ENCODE measurements at regions not wholly inside any gene's neighbourhood (a gene's known extent, or its start where the extent isn't known, plus 50 kb on each side); places are given as distances from the start of the nearest gene placed in this dataset.
"Not testable (repeated sequence)": the region's sequence is repeated elsewhere in the genome, so short reads cannot be mapped to it uniquely, and the experiment has no call there.

DNA sequence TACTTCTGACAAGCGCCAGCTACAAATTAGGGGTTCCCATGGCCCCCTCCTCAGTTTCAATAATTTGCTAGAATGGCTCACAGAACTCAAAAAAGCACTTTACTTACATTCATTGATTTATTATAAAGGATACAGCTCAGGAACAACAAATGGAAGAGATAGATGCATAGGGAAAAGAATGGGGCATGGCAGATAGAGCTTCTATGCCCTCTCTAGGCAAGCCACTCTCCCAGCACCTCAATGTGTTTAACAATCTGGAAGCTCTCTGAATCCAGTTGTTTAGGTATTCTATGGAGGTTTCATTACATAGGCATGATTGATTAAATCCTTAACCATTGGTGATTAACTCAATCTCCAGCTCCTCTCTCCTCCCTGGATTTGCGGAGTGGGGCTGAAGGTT, 184.5 kb upstream of the DAAM1 start:
- no peak for FAIRE-seq
- no TSS peak for BruUV-seq (replicated peaks)
- no peaks in the 10 kb centered on the region for H3K27me3 ChIP-seq (ENCODE audit: control insufficient read depth in 1 of 2, insufficient read depth in 2 of 2, low read length in 2 of 2)
- no peak overlapping the region for H3K9ac ChIP-seq (ENCODE audit: insufficient read depth, low read depth, low read length)
- TF ChIP-seq ZNF460 (CRISPR knock-in tag; IDR thresholded peaks at IDR 0.05; ENCODE audit: borderline replicate concordance) (no peak), ZNF629 (CRISPR knock-in tag; conservative IDR thresholded peaks at IDR 0.05) (no peak), BHLHE40 (IDR thresholded peaks at IDR 0.05; ENCODE audit: low read length) (no peak), ZNF558 (CRISPR knock-in tag; IDR thresholded peaks at IDR 0.05; ENCODE audit: borderline replicate concordance) (no peak)
- TF ChIP-seq, protein P1, sequence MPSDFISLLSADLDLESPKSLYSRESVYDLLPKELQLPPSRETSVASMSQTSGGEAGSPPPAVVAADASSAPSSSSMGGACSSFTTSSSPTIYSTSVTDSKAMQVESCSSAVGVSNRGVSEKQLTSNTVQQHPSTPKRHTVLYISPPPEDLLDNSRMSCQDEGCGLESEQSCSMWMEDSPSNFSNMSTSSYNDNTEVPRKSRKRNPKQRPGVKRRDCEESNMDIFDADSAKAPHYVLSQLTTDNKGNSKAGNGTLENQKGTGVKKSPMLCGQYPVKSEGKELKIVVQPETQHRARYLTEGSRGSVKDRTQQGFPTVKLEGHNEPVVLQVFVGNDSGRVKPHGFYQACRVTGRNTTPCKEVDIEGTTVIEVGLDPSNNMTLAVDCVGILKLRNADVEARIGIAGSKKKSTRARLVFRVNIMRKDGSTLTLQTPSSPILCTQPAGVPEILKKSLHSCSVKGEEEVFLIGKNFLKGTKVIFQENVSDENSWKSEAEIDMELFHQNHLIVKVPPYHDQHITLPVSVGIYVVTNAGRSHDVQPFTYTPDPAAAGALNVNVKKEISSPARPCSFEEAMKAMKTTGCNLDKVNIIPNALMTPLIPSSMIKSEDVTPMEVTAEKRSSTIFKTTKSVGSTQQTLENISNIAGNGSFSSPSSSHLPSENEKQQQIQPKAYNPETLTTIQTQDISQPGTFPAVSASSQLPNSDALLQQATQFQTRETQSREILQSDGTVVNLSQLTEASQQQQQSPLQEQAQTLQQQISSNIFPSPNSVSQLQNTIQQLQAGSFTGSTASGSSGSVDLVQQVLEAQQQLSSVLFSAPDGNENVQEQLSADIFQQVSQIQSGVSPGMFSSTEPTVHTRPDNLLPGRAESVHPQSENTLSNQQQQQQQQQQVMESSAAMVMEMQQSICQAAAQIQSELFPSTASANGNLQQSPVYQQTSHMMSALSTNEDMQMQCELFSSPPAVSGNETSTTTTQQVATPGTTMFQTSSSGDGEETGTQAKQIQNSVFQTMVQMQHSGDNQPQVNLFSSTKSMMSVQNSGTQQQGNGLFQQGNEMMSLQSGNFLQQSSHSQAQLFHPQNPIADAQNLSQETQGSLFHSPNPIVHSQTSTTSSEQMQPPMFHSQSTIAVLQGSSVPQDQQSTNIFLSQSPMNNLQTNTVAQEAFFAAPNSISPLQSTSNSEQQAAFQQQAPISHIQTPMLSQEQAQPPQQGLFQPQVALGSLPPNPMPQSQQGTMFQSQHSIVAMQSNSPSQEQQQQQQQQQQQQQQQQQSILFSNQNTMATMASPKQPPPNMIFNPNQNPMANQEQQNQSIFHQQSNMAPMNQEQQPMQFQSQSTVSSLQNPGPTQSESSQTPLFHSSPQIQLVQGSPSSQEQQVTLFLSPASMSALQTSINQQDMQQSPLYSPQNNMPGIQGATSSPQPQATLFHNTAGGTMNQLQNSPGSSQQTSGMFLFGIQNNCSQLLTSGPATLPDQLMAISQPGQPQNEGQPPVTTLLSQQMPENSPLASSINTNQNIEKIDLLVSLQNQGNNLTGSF (CRISPR knock-in tag; IDR thresholded peaks at IDR 0.05) = no peak
- H3K4me3 ChIP-seq (replicated peaks in 1 of 3; ENCODE audit: insufficient read depth in 1 of 3, low read depth in 2 of 3, low read length in 3 of 3) = no peak overlapping the region
- H3K36me3 ChIP-seq (replicated peaks in 1 of 2; ENCODE audit: control insufficient read depth in 1 of 2, insufficient read depth in 2 of 2, low read length in 2 of 2) = no peaks in the 10 kb centered on the region
- H4K20me1 ChIP-seq (ENCODE audit: insufficient read depth, low read length) = no peaks in the 10 kb centered on the region
- DNase-seq (ENCODE audit: low spot score) = no peak
- no peak overlapping the region for H3K4me2 ChIP-seq (ENCODE audit: low read depth, low read length)
- CTCF ChIA-PET (ENCODE audit: low intra/inter-chr PET ratio, low total read pairs) = no interaction called here
- no peak overlapping the region for H3K27ac ChIP-seq (ENCODE audit: extremely low read length, insufficient read depth, low read length)
- whole genome bisulfite sequencing (ENCODE audit: low lambda C conversion rate) = 0% methylated on average over 2 of the region's 2 CpGs
- POLR2A ChIA-PET = no interaction called here
- no peak overlapping the region for H2AFZ ChIP-seq (ENCODE audit: low read length)
- H3K9me3 ChIP-seq (ENCODE audit: low read length) = no peaks in the 10 kb centered on the region
- no peak for ATAC-seq
- in situ Hi-C loops (cut with HindIII; ENCODE audit: extremely low pct_ligation_motif_present, low pct_unique_long_range_greater_than_20kb) (no loop called here), intact Hi-C loops (cut with micrococcal nuclease; ENCODE audit: unreplicated experiment) (no loop called here)
- no peaks in the 10 kb centered on the region for H3K79me2 ChIP-seq (ENCODE audit: insufficient read depth, low read length)
- H3K4me1 ChIP-seq (ENCODE audit: insufficient read depth, low read length) = 0 out of 2 replicates have a peak, but pooled peaks cover 2% of the 10 kb centered on the region

DNA sequence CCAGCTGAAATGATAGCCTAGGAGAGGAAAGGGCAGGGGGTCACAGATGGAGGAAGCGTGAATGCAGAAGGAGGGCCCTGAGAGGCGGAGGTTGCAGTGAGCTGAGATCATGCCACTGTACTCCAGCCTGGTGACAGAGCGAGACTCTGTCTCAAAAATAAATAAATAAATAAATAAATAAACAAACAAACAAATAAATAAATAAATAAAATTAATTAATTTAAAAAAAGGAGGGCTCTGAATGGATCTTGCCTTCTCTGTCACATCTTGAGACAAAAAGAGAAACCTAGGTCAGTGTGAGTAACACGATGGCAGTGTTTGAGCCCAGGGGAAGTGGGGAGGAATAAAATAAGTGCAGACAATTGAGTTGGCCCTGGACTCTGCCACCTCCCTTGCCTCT, 182.3 kb upstream of the DAAM1 start:
- CTCF ChIA-PET (ENCODE audit: low intra/inter-chr PET ratio, low total read pairs); intact Hi-C loops (cut with micrococcal nuclease; ENCODE audit: unreplicated experiment); H3K27ac ChIP-seq (ENCODE audit: extremely low read length, insufficient read depth, low read length); H3K79me2 ChIP-seq (ENCODE audit: insufficient read depth, low read length); DNase-seq (ENCODE audit: low spot score); in situ Hi-C loops (cut with HindIII; ENCODE audit: extremely low pct_ligation_motif_present, low pct_unique_long_range_greater_than_20kb); BruUV-seq (replicated peaks); H3K9ac ChIP-seq (ENCODE audit: insufficient read depth, low read depth, low read length); H3K36me3 ChIP-seq (replicated peaks in 1 of 2; ENCODE audit: control insufficient read depth in 1 of 2, insufficient read depth in 2 of 2, low read length in 2 of 2); H4K20me1 ChIP-seq (ENCODE audit: insufficient read depth, low read length); H2AFZ ChIP-seq (ENCODE audit: low read length); H3K4me2 ChIP-seq (ENCODE audit: low read depth, low read length); ATAC-seq; H3K4me3 ChIP-seq (replicated peaks in 1 of 3; ENCODE audit: insufficient read depth in 1 of 3, low read depth in 2 of 3, low read length in 3 of 3); FAIRE-seq; POLR2A ChIA-PET; H3K27me3 ChIP-seq (ENCODE audit: control insufficient read depth in 1 of 2, insufficient read depth in 2 of 2, low read length in 2 of 2); H3K9me3 ChIP-seq (ENCODE audit: low read length): not testable (repeated sequence)
- H3K4me1 ChIP-seq (ENCODE audit: insufficient read depth, low read length) = peaks cover 23% of the 10 kb centered on the region
- 62% methylated on average over 4 of the region's 4 CpGs for WGBS (ENCODE audit: low lambda C conversion rate)

Measured in HepG2 (cell line).